HEK293 (cell line): ENCODE measurements at regions not wholly inside any gene's neighbourhood (a gene's known extent, or its start where the extent isn't known, plus 50 kb on each side); places are given as distances from the start of the nearest gene placed in this dataset.

Source experiments
- CTCF ChIA-PET: fragments of 350-600 bp; formaldehyde crosslinking; extraction: SDS; loops from one replicate; lab custom pipeline; 2021; ENCODE audit warnings: antibody characterized with exemption; lab: Yijun Ruan, JAX
- POLR2A ChIA-PET: fragments of 300-600 bp; formaldehyde crosslinking; extraction: SDS; loops from one replicate; lab custom pipeline; 2020; ENCODE audit warnings: antibody characterized with exemption, inconsistent platforms; lab: Yijun Ruan, JAX
- H3K27ac ChIP-seq: fragments of 200-500 bp; sonication (Bioruptor generic); 2 replicates; pipeline ENCODE4 v1.5.1; 2014; ENCODE audit warnings: low read depth, low read length, control low read depth, inconsistent platforms; ENCODE audit errors: extremely low read depth
- H3K36me3 ChIP-seq, 2 experiments: fragments of 200-500 bp in 1 of 2; sonication (Bioruptor generic) in 1 of 2; 1 replicate in 1 of 2; 2 replicates in 1 of 2; pipeline ENCODE4 v1.5.1; 2014 to 2017; ENCODE audit warnings: inconsistent platforms in 2 of 2, low read length in 2 of 2; ENCODE audit not compliant: control insufficient read depth in 2 of 2, insufficient read depth in 1 of 2
- H3K4me1 ChIP-seq: fragments of 200-500 bp; sonication (Bioruptor generic); 2 replicates; pipeline ENCODE4 v1.5.1; 2014; ENCODE audit warnings: mild to moderate bottlenecking, low read length, inconsistent platforms; ENCODE audit not compliant: control insufficient read depth, insufficient read depth
- H3K4me3 ChIP-seq: 2 replicates; pipeline ENCODE4 v1.5.1; 2011; ENCODE audit warnings: low read depth, mild to moderate bottlenecking, control low read depth, low read length, moderate library complexity
- H3K9me3 ChIP-seq: fragments of 200-500 bp; sonication (Bioruptor generic); 2 replicates; pipeline ENCODE4 v1.5.1; 2014; ENCODE audit warnings: low read depth, low read length, inconsistent platforms; ENCODE audit not compliant: control insufficient read depth, insufficient read depth
- REST ChIP-seq: fragments of 450-650 bp; formaldehyde crosslinking; IDR thresholded peaks from 2 replicates; pipeline ENCODE4 v1.5.1; 2016; ENCODE audit warnings: missing biosample characterization, missing genetic modification characterization
- SP3 ChIP-seq: fragments of 450-650 bp; formaldehyde crosslinking; IDR thresholded peaks from 2 replicates; pipeline ENCODE4 v1.5.1; 2016; ENCODE audit warnings: missing biosample characterization, missing genetic modification characterization
- TCF7L2 ChIP-seq: IDR thresholded peaks from 2 replicates; pipeline ENCODE4 v1.6.1; 2011; ENCODE audit warnings: low read depth, mild to moderate bottlenecking, inconsistent platforms, low read length, moderate library complexity, borderline replicate concordance
- ZBTB17 ChIP-seq: fragments of 450-650 bp; formaldehyde crosslinking; IDR thresholded peaks from 2 replicates; pipeline ENCODE4 v1.5.1; 2016; ENCODE audit warnings: missing biosample characterization, missing genetic modification characterization
- ZNF155 ChIP-seq: fragments of 450-650 bp; formaldehyde crosslinking; IDR thresholded peaks from 2 replicates; pipeline ENCODE4 v1.5.1; 2016; ENCODE audit warnings: missing biosample characterization, missing genetic modification characterization
- ZNF157 ChIP-seq: fragments of 450-650 bp; formaldehyde crosslinking; IDR thresholded peaks from 2 replicates; pipeline ENCODE4 v1.5.1; 2016; ENCODE audit warnings: missing biosample characterization, missing genetic modification characterization
- ZNF18 ChIP-seq: fragments of 450-650 bp; formaldehyde crosslinking; IDR thresholded peaks from 2 replicates; pipeline ENCODE4 v1.5.1; 2016; ENCODE audit warnings: missing biosample characterization, missing genetic modification characterization
- ZNF423 ChIP-seq: fragments of 450-650 bp; formaldehyde crosslinking; IDR thresholded peaks from 2 replicates; pipeline ENCODE4 v1.5.1; 2016; ENCODE audit warnings: missing biosample characterization, missing genetic modification characterization
- ZNF585B ChIP-seq: fragments of 450-650 bp; formaldehyde crosslinking; IDR thresholded peaks from 2 replicates; pipeline ENCODE4 v1.5.1; 2016; ENCODE audit warnings: missing biosample characterization, missing genetic modification characterization
- ZNF600 ChIP-seq: fragments of 450-650 bp; formaldehyde crosslinking; IDR thresholded peaks from 2 replicates; pipeline ENCODE4 v1.5.1; 2016; ENCODE audit warnings: missing biosample characterization, missing genetic modification characterization
- ZSCAN18 ChIP-seq: fragments of 450-650 bp; formaldehyde crosslinking; IDR thresholded peaks from 2 replicates; pipeline ENCODE4 v1.5.1; 2016; ENCODE audit warnings: missing biosample characterization, missing genetic modification characterization

GRCh38 chr4:32831104-32831503 lies 2110.9 kb downstream of the PCDH7 start:
- ChIA-PET POLR2A (no interaction called here), CTCF (no interaction called here)
- no peaks in the 10 kb centered on the region for H3K9me3 ChIP-seq
- no peaks in the 10 kb centered on the region for H3K4me1 ChIP-seq
- no peaks in the 10 kb centered on the region for H3K36me3 ChIP-seq
- no peak for TF ChIP-seq ZNF18 (tag by site-specific recombination)
- no peak overlapping the region for H3K27ac ChIP-seq
- no peak overlapping the region for H3K4me3 ChIP-seq

GRCh38 chr4:32840461-32841189 lies 2120.5 kb downstream of the PCDH7 start:
- ChIA-PET CTCF (no interaction called here), POLR2A (no interaction called here)
- no peak for TF ChIP-seq TCF7L2
- no peak for TF ChIP-seq ZNF157 (tag by site-specific recombination)
- no peak for TF ChIP-seq ZSCAN18 (tag by site-specific recombination)
- TF ChIP-seq, all 188 proteins: peak for 0
- H3K36me3 ChIP-seq, result no peaks in the 10 kb centered on the region
- no peaks in the 10 kb centered on the region for H3K9me3 ChIP-seq
- no peak overlapping the region for H3K27ac ChIP-seq
- H3K4me3 ChIP-seq, result no peak overlapping the region
- H3K4me1 ChIP-seq, result no peaks in the 10 kb centered on the region

GRCh38 chr4:32841217-32841616 lies 2121.0 kb downstream of the PCDH7 start:
- ChIA-PET POLR2A (no interaction called here), CTCF (no interaction called here)
- TF ChIP-seq ZNF600 (no peak), ZNF155 (tag by site-specific recombination) (no peak), SP3 (tag by site-specific recombination) (no peak), ZBTB17 (tag by site-specific recombination) (no peak), ZNF423 (no peak)
- Histone ChIP-seq H3K27ac (no peak overlapping the region), H3K36me3 (no peaks in the 10 kb centered on the region), H3K9me3 (no peaks in the 10 kb centered on the region), H3K4me1 (no peaks in the 10 kb centered on the region), H3K4me3 (no peak overlapping the region)

- Histone ChIP-seq H3K36me3 (no peaks in the 10 kb centered on the region), H3K9me3 (no peaks in the 10 kb centered on the region), H3K4me1 (no peaks in the 10 kb centered on the region), H3K27ac (no peak overlapping the region), H3K4me3 (no peak overlapping the region)
- ChIA-PET CTCF (no interaction called here), POLR2A (no interaction called here)
- peak; percentile 82 for TF ChIP-seq REST (tag by site-specific recombination)
- TF ChIP-seq ZNF585B, result no peak
Measured at GRCh38 chr4:32847461-32847860, 2127.3 kb downstream of the PCDH7 start.
